HG03442 (cell line): ENCODE measurements at regions not wholly inside any gene's neighbourhood (a gene's known extent, or its start where the extent isn't known, plus 50 kb on each side); places are given as distances from the start of the nearest gene placed in this dataset.

ENCODE experiments used
- ATAC-seq: cut with Tn5 transposase; IDR thresholded peaks from one replicate; pipeline ENCODE4 v1.9.1; 2021; ENCODE audit warnings: mild to moderate bottlenecking, moderate library complexity; ENCODE audit not compliant: unreplicated experiment

- no peak for ATAC-seq
Measured at GRCh38 chr3:161987933-161988332, 491.3 kb downstream of the OTOL1 start.

GRCh38 chr3:161989012-161989411 is 492.4 kb downstream of the OTOL1 start:
- no peak for ATAC-seq

- no peak for ATAC-seq
Measured at GRCh38 chr3:161990036-161990435, 493.4 kb downstream of the OTOL1 start.

GRCh38 chr3:161991901-161992540 is 495.4 kb downstream of the OTOL1 start:
- ATAC-seq = no peak

GRCh38 chr3:161999846-162000245 is 503.2 kb downstream of the OTOL1 start:
- no peak for ATAC-seq

- ATAC-seq = no peak
Measured at GRCh38 chr3:162007722-162008121, 511.1 kb downstream of the OTOL1 start.

- no peak for ATAC-seq
Measured at GRCh38 chr3:162012633-162013032, 516.0 kb downstream of the OTOL1 start.

- ATAC-seq = no peak
Measured at GRCh38 chr3:162014284-162014683, 517.7 kb downstream of the OTOL1 start.

GRCh38 chr3:162015856-162016255 is 519.2 kb downstream of the OTOL1 start:
- ATAC-seq = no peak

GRCh38 chr3:162019817-162020216 is 523.2 kb downstream of the OTOL1 start:
- ATAC-seq = no peak

GRCh38 chr3:162021206-162021605 is 524.6 kb downstream of the OTOL1 start:
- ATAC-seq = no peak

GRCh38 chr3:162022911-162023310 is 526.3 kb downstream of the OTOL1 start:
- ATAC-seq = no peak

GRCh38 chr3:162029736-162030135 is 533.1 kb downstream of the OTOL1 start:
- no peak for ATAC-seq

GRCh38 chr3:162034368-162034767 is 537.8 kb downstream of the OTOL1 start:
- no peak for ATAC-seq

GRCh38 chr3:162041622-162042021 is 545.0 kb downstream of the OTOL1 start:
- ATAC-seq = no peak

GRCh38 chr3:162052636-162053035 is 556.0 kb downstream of the OTOL1 start:
- no peak for ATAC-seq

- ATAC-seq = no peak
Measured at GRCh38 chr3:162072656-162073164, 576.1 kb downstream of the OTOL1 start.

- no peak for ATAC-seq
Measured at GRCh38 chr3:162073422-162073975, 576.9 kb downstream of the OTOL1 start.

- ATAC-seq = no peak
Measured at GRCh38 chr3:162077108-162077507, 580.5 kb downstream of the OTOL1 start.

- ATAC-seq = no peak
Measured at GRCh38 chr3:162082516-162082915, 585.9 kb downstream of the OTOL1 start.

GRCh38 chr3:162087361-162087760 is 590.8 kb downstream of the OTOL1 start:
- no peak for ATAC-seq

GRCh38 chr3:162092751-162093150 is 596.1 kb downstream of the OTOL1 start:
- no peak for ATAC-seq

GRCh38 chr3:162094301-162094700 is 597.7 kb downstream of the OTOL1 start:
- ATAC-seq = no peak
